HAP-1 (cell line): ENCODE measurements at regions not wholly inside any gene's neighbourhood (a gene's known extent, or its start where the extent isn't known, plus 50 kb on each side); places are given as distances from the start of the nearest gene placed in this dataset.

Source experiments
- DNase-seq, 2 experiments: peaks; one replicate each; pipeline ENCODE4 v3.0.0-alpha.2; 2016 to 2020; ENCODE audit warnings: low spot score in 2 of 2
- H3K27me3 ChIP-seq: fragments of 250-450 bp; sonication (Bioruptor Pico); 2 replicates; pipeline ENCODE4 v1.5.1; 2020; ENCODE audit warnings: low read depth, mild to moderate bottlenecking, moderate library complexity
- H3K36me3 ChIP-seq: fragments of 250-450 bp; sonication (Bioruptor Pico); replicated peaks from 2 replicates; pipeline ENCODE4 v1.5.1; 2020; ENCODE audit warnings: mild to moderate bottlenecking
- H3K4me1 ChIP-seq: fragments of 250-450 bp; sonication (Bioruptor Pico); 2 replicates; pipeline ENCODE4 v1.5.1; 2020; ENCODE audit warnings: mild to moderate bottlenecking
- H3K4me3 ChIP-seq: fragments of 250-450 bp; sonication (Bioruptor Pico); 2 replicates; pipeline ENCODE4 v1.5.1; 2020; ENCODE audit warnings: mild to moderate bottlenecking, moderate library complexity
- H3K9me3 ChIP-seq: fragments of 250-450 bp; sonication (Bioruptor Pico); 2 replicates; pipeline ENCODE4 v1.5.1; 2020; ENCODE audit warnings: mild to moderate bottlenecking, moderate library complexity
- in situ Hi-C: fragments of 300-500 bp; cut with MboI; formaldehyde crosslinking; loops from 3 replicates; pipeline ENCODE4 v1.14.3; 2020; ENCODE audit warnings: low sequenced_read_pairs, inconsistent platforms, mixed read lengths

DNA sequence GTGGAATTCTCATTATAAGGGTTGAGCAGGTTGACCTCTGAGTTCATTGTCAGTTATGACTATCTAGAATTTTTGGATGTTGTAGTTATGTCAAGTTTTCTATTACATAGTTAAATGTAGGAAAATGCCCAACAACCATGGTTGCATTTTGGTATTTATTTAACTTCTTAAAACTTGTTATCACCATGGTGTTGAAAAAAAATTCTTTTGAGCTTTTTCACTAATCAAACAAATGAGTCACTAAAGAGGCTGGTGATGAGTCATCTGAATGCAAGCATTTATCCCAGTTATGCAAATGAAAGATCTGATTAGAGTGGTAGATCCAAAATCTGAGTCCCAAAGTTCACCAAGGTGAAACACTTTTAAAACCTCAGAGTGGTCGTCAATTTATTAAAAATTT lies 624.7 kb upstream of the IGFBP3 start:
- no peak for DNase-seq
- in situ Hi-C loops, result no loop called here

DNA sequence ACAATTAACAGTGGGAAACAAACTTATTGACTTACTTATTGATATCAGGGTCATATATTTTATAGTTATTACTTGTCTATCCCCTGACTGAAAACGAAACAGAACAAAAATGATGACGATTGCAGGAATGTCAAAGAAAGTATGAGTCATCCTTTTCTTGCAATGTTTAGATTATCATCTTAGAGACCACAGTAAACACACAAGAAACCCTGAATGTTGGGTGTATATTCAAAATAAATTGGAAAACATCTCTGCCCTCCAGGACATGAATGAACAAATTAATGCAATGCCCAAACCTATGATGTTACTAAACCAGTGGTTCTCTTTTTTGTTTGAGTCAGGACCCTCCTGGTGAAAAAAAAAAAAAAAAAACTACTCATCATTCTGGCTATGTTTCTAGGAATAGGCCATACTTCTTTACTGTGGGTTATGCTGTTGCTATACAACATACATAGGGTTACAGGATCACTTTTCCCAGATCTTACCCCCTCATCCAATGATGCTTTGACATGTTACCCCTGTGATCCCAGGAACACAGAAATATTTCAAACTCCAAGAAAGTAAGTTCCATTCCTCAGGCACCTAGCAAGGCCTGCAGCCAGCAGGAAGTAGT lies 623.4 kb upstream of the IGFBP3 start:
- Histone ChIP-seq H3K27me3 (no peaks in the 10 kb centered on the region), H3K4me3 (no peak overlapping the region), H3K36me3 (no peaks in the 10 kb centered on the region), H3K9me3 (no peaks in the 10 kb centered on the region), H3K4me1 (no peaks in the 10 kb centered on the region)
- DNase-seq, result no peak
- in situ Hi-C loops, result no loop called here

More for the DNA sequence above, 624.7 kb upstream of the IGFBP3 start:
- no peak overlapping the region for H3K4me3 ChIP-seq
- H3K9me3 ChIP-seq, result no peaks in the 10 kb centered on the region
- H3K36me3 ChIP-seq, result no peaks in the 10 kb centered on the region
- H3K4me1 ChIP-seq, result no peaks in the 10 kb centered on the region
- H3K27me3 ChIP-seq, result no peaks in the 10 kb centered on the region

DNA sequence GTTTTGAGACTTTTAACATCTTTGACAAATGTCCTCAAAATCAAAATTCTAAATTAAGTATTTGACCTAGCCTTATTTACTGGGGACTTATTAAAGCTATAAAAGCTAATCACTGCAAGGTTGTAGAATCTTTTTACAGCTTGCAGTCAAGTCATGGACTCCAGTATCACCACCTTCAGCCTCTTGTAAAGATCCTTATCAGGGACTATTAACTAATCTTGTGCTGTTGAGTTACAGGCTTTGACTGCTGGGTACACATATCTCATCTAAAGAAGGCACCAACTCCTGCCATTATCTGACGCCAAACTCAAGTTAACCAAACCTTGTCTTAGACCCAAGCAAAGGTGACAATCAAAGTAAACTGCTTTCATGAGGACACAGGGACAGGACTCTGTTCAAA lies 621.0 kb upstream of the IGFBP3 start:
- Histone ChIP-seq H3K9me3 (no peaks in the 10 kb centered on the region), H3K27me3 (no peaks in the 10 kb centered on the region), H3K36me3 (no peaks in the 10 kb centered on the region), H3K4me3 (no peak overlapping the region), H3K4me1 (no peaks in the 10 kb centered on the region)
- DNase-seq, result no peak
- in situ Hi-C loops, result no loop called here

DNA sequence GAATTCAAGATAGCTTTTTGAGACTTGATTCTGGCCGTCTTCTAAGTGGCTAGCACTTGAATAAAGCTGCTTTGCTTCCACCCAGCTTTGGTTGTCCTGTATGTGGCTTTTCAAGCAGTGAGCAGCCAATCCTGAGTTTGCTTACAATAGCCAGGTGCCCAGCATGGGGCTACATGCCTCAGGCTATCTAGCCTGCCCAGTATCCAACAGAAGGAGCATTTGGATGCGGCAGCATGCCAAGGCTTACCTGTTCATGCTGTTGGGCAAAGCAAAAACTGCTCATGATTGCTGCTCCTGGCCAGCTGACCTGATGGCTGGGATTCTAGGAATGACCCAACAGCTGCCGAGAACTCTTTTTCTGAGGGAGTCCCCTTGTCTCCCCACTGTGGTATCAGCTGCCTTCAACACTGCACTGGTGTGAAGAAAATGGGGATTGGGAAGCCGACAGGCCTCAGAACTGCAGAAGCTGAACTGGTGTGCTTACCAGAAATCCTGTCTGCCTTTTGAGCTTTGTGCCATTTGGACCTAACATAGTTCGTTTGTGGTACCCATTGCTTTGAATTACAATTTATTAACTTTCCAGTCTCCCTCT lies 618.9 kb upstream of the IGFBP3 start:
- in situ Hi-C loops, result no loop called here
- Histone ChIP-seq H3K4me3 (no peak overlapping the region), H3K9me3 (no peaks in the 10 kb centered on the region), H3K36me3 (no peaks in the 10 kb centered on the region), H3K4me1 (no peaks in the 10 kb centered on the region), H3K27me3 (no peaks in the 10 kb centered on the region)
- DNase-seq, result no peak

DNA sequence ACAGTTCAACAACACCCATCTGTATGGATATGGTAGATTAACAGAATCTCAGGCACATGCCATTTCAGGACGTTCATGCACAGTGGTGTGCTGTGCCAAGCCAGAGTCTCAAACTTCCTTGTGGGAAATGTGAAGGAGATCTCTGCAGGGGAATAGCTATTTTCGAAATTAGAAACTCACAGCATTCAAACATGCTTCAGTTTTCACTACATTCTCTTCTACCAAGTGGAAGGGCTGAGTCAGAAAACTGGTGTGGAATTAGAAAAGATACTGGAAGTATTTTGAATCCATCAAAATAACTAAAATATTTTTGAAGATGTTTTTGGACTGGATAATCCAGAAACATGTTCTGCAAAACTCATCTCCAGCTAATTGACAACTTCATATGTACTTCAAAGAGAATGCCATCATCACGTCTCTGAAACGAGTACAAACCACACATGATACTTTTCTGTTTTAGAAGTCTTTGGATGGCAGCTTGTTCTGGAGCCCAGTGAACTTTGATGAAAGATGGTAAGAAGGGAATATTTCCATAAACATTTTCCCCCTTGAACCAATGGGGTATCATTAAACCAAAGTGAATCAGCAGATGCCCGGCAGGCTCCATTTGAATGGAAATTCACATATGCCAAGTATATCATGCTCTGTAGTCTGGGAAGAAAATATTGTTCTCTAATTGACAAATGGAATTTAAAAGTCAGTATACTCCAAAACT lies 616.3 kb upstream of the IGFBP3 start:
- Histone ChIP-seq H3K36me3 (no peaks in the 10 kb centered on the region), H3K4me1 (no peaks in the 10 kb centered on the region), H3K4me3 (no peak overlapping the region), H3K9me3 (no peaks in the 10 kb centered on the region), H3K27me3 (no peaks in the 10 kb centered on the region)
- no peak for DNase-seq
- in situ Hi-C loops, result no loop called here

DNA sequence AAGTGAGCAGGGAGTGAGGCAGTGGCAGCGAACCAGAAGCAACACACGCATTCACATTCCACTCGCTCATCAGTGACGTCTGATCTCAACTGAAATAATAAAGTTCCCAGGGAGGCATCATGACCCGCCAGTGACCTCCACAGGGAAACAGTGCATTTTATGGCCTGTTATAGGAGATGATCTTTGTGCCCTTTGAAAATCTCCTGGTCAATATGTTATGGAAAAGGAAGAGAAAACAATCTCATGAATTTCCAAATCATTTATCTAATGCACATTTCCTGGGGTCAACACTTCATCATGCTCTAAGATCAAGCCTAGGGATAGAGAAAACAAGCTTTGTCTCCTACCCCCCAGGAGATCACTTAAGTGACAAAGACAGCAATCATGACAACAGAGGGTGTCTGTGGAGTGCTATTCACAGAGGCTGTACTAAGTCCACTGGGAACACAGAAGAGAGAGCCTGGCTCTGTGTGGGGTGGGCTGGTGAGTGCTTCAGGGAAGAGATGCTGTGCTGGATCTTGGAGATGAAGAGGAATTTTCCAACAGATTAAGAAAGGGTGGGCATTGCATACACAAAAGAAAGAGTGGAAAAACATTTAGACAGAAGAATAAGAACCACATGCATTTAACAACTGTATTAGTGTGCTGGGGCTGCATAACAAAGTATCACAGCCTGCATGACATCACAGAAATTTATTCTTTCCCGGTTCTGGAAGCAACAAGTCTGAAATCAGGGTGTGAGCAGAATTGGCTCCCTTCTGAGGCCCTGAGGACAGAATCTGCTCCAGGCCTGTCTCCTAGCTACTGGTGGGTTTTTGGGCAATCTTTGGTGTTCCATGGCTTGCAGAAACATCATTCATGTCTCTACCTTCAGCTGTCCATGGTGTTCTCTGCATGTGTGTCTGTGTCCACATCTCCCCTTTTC lies 613.9 kb upstream of the IGFBP3 start:
- H3K4me1 ChIP-seq, result no peaks in the 10 kb centered on the region
- H3K27me3 ChIP-seq, result no peaks in the 10 kb centered on the region
- in situ Hi-C loops, result no loop called here
- no peak for DNase-seq
- H3K9me3 ChIP-seq, result no peaks in the 10 kb centered on the region
- no peaks in the 10 kb centered on the region for H3K36me3 ChIP-seq
- H3K4me3 ChIP-seq, result no peak overlapping the region

DNA sequence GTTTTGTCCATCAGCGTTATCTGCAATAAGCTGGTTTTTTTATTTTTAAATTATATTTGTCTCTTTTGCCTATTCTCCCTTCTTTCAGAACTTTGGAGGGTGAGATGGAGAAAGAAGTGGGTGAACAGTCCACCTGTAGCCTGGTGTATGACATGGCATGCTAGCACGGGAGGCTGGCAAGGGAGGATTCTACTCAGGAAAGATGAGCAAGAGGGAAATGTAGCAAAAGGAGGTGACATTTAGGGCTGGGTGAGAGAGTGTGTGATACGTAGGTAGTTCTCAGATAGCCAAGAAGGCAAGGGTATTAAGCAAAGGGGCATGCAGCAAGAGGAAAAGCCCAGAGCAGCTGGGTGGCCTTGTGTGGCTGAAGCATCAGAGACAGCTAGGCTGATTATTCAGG lies 612.9 kb upstream of the IGFBP3 start:
- no peaks in the 10 kb centered on the region for H3K9me3 ChIP-seq
- H3K4me3 ChIP-seq, result no peak overlapping the region
- H3K4me1 ChIP-seq, result no peaks in the 10 kb centered on the region
- no peaks in the 10 kb centered on the region for H3K36me3 ChIP-seq
- H3K27me3 ChIP-seq, result no peaks in the 10 kb centered on the region
- no peak for DNase-seq
- in situ Hi-C loops, result no loop called here

DNA sequence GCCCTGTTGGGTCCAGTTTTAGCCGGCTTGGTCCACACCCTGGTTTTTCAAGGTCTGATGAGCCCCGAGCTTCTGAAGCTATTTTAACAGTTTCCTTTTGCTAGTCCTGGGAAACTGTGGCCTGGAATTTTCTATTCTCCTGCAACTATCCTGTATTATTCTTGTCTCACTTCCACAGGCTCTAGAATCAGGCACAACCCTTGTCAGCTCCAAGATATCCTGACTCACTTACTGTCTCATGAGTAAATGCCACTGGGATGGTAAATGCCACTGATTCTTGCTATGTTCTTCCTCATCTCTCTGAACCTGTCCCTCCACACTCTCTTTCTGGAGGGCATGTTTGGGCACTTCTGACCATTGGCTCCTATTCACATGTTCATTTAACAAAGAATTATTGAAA lies 611.5 kb upstream of the IGFBP3 start:
- in situ Hi-C loops, result no loop called here
- H3K4me3 ChIP-seq, result no peak overlapping the region
- no peak for DNase-seq
- H3K36me3 ChIP-seq, result no peaks in the 10 kb centered on the region
- H3K9me3 ChIP-seq, result no peaks in the 10 kb centered on the region
- no peaks in the 10 kb centered on the region for H3K27me3 ChIP-seq
- no peaks in the 10 kb centered on the region for H3K4me1 ChIP-seq

DNA sequence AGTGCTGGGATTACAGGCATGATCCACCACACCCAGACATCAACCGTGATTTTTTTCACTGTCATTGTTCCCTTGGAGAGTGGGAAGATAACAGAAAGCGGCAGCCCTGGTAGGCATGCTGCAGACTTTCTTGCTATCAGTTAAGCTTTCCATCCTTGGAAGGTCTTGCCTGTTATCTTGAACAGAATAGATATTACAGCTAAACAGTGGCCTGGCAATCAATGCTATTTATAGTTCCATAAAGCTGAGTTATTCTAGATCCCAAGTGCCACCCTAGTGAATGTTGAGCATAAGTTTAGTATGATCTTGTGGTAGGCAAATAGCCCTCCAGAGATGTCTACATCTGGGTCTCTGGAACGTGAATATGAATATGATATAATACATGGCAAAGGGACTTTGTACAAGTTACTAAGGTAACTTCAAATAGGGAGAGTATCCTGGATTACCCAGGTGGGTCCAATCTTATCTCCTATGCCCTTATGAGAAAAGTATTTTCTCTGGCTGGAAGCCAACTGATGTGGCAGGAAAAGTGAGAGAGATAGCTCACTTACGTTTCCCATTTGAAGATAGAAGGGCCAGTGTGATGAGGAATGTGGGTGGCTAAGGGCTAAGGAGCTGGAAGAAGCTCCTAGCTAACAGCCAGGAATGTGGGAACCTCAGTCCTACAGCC lies 609.1 kb upstream of the IGFBP3 start:
- Histone ChIP-seq H3K27me3 (no peaks in the 10 kb centered on the region), H3K4me3 (no peak overlapping the region), H3K9me3 (no peaks in the 10 kb centered on the region), H3K36me3 (no peaks in the 10 kb centered on the region), H3K4me1 (no peaks in the 10 kb centered on the region)
- no peak for DNase-seq
- in situ Hi-C loops, result no loop called here

DNA sequence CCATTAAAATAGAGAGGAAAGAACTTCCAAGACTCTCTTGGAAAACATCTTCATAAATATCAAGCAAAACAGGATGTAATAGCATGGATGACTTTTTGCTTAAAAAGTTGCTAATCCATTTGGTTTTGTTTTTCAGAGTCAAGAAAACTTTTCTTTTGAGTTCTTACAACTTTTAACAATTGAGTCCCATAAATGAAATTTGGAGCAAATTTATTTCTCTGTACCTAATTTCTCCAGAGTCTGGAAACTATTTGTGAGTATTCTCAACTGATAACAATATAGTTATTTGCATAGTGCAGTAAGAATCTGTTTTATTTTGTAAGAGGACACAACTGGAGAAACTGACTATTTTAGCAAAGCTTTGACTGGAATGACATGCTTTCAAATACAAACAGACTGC lies 606.3 kb upstream of the IGFBP3 start:
- Histone ChIP-seq H3K36me3 (no peaks in the 10 kb centered on the region), H3K4me1 (no peaks in the 10 kb centered on the region), H3K27me3 (no peaks in the 10 kb centered on the region), H3K4me3 (no peak overlapping the region), H3K9me3 (no peaks in the 10 kb centered on the region; the same call in 1 of the 2 replicates)
- no peak for DNase-seq
- in situ Hi-C loops, result no loop called here

DNA sequence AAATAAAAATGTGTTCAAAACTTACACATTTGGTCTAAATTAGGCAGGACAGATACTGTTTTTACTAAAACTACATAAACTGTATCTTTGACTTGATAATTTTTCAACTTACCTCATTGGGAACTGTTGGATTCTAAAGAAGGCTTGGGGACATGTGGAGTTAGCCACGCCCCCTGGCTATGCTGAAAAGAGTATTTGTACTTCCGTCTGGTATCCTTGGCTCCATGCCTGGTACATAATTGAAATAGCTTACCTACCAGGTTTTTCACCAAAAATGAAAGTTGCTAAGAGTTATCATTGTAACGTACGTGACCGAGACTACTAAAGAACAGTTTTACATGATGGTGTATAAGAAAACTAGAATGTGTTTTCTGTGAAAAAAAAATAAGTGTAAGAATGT lies 604.8 kb upstream of the IGFBP3 start:
- no peak for DNase-seq
- Histone ChIP-seq H3K27me3 (no peaks in the 10 kb centered on the region), H3K4me1 (no peaks in the 10 kb centered on the region), H3K36me3 (no peaks in the 10 kb centered on the region), H3K9me3 (no peaks in the 10 kb centered on the region; the same call in 1 of the 2 replicates), H3K4me3 (no peak overlapping the region)
- in situ Hi-C loops, result no loop called here

DNA sequence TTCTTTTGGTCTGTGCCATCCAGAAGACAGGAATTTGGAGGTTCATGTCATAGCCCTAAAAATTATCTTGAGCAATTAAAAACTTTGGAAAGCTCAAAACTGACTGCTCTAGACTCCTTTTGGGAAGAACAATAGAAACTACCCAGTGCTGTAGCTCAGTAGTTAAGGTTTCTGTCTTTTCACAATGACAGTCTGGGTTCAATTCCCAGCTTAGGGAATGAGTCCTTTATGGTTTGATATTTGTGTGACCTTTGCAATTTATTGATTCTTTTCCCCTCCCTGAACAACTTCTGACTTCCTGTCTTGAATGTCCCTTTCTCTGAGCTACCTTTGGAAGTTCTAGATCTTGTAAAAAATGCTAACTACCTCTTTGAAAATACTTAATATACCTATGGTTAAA lies 603.3 kb upstream of the IGFBP3 start:
- no peak for DNase-seq
- in situ Hi-C loops, result no loop called here
- Histone ChIP-seq H3K36me3 (no peaks in the 10 kb centered on the region), H3K27me3 (no peaks in the 10 kb centered on the region), H3K9me3 (no peaks in the 10 kb centered on the region; the same call in 1 of the 2 replicates), H3K4me3 (no peak overlapping the region), H3K4me1 (no peaks in the 10 kb centered on the region)

DNA sequence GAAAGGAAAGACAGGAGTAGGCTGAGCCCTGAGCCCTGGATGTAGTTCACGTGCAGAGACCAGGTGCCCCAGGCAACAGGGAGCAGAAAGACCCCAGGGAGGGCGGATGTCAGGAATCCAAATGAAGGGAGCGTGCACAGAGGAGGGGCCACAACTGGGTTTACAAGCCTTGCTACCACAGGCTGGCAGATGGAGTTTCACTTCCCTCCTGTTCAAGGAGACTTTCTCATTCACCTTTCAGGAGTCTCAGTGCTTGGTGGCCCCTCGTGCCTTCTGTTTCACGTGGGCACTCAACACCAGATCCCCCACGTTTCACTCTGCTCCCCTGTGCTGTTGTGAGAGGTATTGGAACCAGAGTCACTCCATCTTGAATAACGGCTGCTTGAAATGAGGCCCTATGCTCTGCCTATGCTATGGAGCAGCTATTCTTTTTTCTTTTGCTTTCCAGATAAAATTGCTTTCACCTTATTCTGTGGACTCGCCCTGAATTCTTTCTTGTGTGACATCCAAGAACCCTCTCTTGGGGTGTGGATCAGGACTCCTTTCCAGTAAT lies 601.4 kb upstream of the IGFBP3 start:
- Histone ChIP-seq H3K4me3 (no peak overlapping the region), H3K36me3 (no peaks in the 10 kb centered on the region), H3K4me1 (no peaks in the 10 kb centered on the region), H3K9me3 (no peaks in the 10 kb centered on the region; the same call in 1 of the 2 replicates), H3K27me3 (no peaks in the 10 kb centered on the region)
- no peak for DNase-seq
- in situ Hi-C loops, result no loop called here
